ENCODE measurements at regions not wholly inside any gene's neighbourhood (a gene's known extent, or its start where the extent isn't known, plus 50 kb on each side); places are given as distances from the start of the nearest gene placed in this dataset.

DNA sequence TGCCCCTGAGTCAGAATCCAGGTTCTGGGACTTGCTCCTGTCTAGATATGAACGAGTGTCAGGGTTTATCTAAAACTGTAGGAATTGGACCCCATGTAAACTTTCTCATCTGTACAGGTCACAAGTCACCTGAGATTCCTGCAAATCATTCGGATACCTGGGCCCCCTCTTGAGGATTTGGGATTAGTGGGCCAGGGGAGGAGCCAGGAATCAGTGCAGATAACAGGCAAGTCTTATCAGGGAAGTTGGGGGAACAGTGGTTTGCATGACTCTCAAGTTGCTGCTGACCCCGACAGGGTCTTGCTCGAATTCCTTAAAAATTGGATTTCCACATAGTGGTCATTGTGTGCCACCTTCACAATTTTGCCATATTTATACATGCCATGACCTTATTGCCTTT, 188.4 kb upstream of the LYZL1 start:
- Histone ChIP-seq H3K36me3 (no peaks in the 10 kb centered on the region), H3K27me3 (peaks cover 0 to 10% (median 3%) of the 10 kb centered on the region in 4 donors), H3K4me1 (no peaks in the 10 kb centered on the region), H3K9me3 (no peaks in the 10 kb centered on the region), H3K27ac (replicated peaks in 1 of 4) (no peak overlapping the region), H3K4me3 (no peak overlapping the region)
- DNase-seq (ENCODE audit: extremely low spot score) = no peak
- WGBS = 86% methylated on average over 4 of the region's 4 CpGs
- intact Hi-C loops (cut with DNase I) = no loop called here
- TF ChIP-seq CTCF (IDR thresholded peaks at IDR 0.05) = no peak
- TF ChIP-seq POLR2AphosphoS5 (IDR thresholded peaks at IDR 0.05) = no peak
- no peak for TF ChIP-seq EP300 (IDR thresholded peaks at IDR 0.05)
- no peak for TF ChIP-seq POLR2A (IDR thresholded peaks at IDR 0.05; ENCODE audit: low read depth)

- TF ChIP-seq EP300 (IDR thresholded peaks at IDR 0.05) = no peak
- TF ChIP-seq POLR2A (IDR thresholded peaks at IDR 0.05; ENCODE audit: low read depth) = no peak
- no peak for TF ChIP-seq CTCF (IDR thresholded peaks at IDR 0.05)
- no peak for TF ChIP-seq POLR2AphosphoS5 (IDR thresholded peaks at IDR 0.05)
- Histone ChIP-seq H3K4me1 (no peaks in the 10 kb centered on the region), H3K27me3 (peaks cover 0 to 10% (median 3%) of the 10 kb centered on the region in 4 donors), H3K27ac (replicated peaks in 1 of 4) (no peak overlapping the region), H3K9me3 (no peaks in the 10 kb centered on the region), H3K36me3 (no peaks in the 10 kb centered on the region), H3K4me3 (no peak overlapping the region)
- intact Hi-C loops (cut with DNase I) = no loop called here
- WGBS = 30% methylated on average over 4 of the region's 4 CpGs
- no peak for DNase-seq (ENCODE audit: extremely low spot score)
Measured at GRCh38 chr10:29102233-29102632, 186.6 kb upstream of the LYZL1 start.

GRCh38 chr10:29102636-29103035, 186.2 kb upstream of the LYZL1 start:
- 91% methylated on average over 3 of the region's 3 CpGs for WGBS
- no peak overlapping the region for H3K27ac ChIP-seq (replicated peaks in 1 of 4)
- H3K27me3 ChIP-seq = peaks cover 0 to 10% (median 3%) of the 10 kb centered on the region in 4 donors
- TF ChIP-seq EP300 (IDR thresholded peaks at IDR 0.05) (no peak), POLR2A (IDR thresholded peaks at IDR 0.05; ENCODE audit: low read depth) (no peak), CTCF (IDR thresholded peaks at IDR 0.05) (no peak), POLR2AphosphoS5 (IDR thresholded peaks at IDR 0.05) (no peak)
- H3K9me3 ChIP-seq = no peaks in the 10 kb centered on the region
- no peaks in the 10 kb centered on the region for H3K4me1 ChIP-seq
- H3K36me3 ChIP-seq = no peaks in the 10 kb centered on the region
- intact Hi-C loops (cut with DNase I) = no loop called here
- no peak overlapping the region for H3K4me3 ChIP-seq
- DNase-seq (ENCODE audit: extremely low spot score) = no peak

- no peak overlapping the region for H3K27ac ChIP-seq (replicated peaks in 1 of 4)
- TF ChIP-seq CTCF (IDR thresholded peaks at IDR 0.05) (no peak), POLR2AphosphoS5 (IDR thresholded peaks at IDR 0.05) (no peak), EP300 (IDR thresholded peaks at IDR 0.05) (no peak), POLR2A (IDR thresholded peaks at IDR 0.05; ENCODE audit: low read depth) (no peak)
- 64% methylated on average over 7 of the region's 7 CpGs for WGBS
- H3K4me3 ChIP-seq = no peak overlapping the region
- H3K27me3 ChIP-seq = peaks cover 0 to 5% (median 2%) of the 10 kb centered on the region in 4 donors
- DNase-seq (ENCODE audit: extremely low spot score) = no peak
- intact Hi-C loops (cut with DNase I) = no loop called here
- H3K4me1 ChIP-seq = no peaks in the 10 kb centered on the region
- no peaks in the 10 kb centered on the region for H3K9me3 ChIP-seq
- H3K36me3 ChIP-seq = no peaks in the 10 kb centered on the region
Measured at GRCh38 chr10:29104661-29105399, 184.0 kb upstream of the LYZL1 start.
